Activated CD4-positive, alpha-beta T cell treated with anti-CD3 and anti-CD28 coated beads, Interleukin-2, Interleukin-4, amounts not matched to agents 100 ng/mL and 50 ng/mL, durations not matched to agents 16 hours and 8 hours (primary cell): ENCODE measurements at regions not wholly inside any gene's neighbourhood (a gene's known extent, or its start where the extent isn't known, plus 50 kb on each side); places are given as distances from the start of the nearest gene placed in this dataset.

Source experiments
- DNase-seq: peaks from one replicate; pipeline ENCODE4 v3.0.0-alpha.2; 2020; ENCODE audit warnings: low spot score

GRCh38 chr6:167774881-167775280 lies 51.8 kb upstream of the AFDN start:
- no peak for DNase-seq

- no peak for DNase-seq
Measured at GRCh38 chr6:167776906-167777627, 49.6 kb upstream of the AFDN start.
